IMR-90 (cell line): ENCODE measurements at regions not wholly inside any gene's neighbourhood (a gene's known extent, or its start where the extent isn't known, plus 50 kb on each side); places are given as distances from the start of the nearest gene placed in this dataset.
"Not testable (repeated sequence)": the region's sequence is repeated elsewhere in the genome, so short reads cannot be mapped to it uniquely, and the experiment has no call there.

Source experiments
- ATAC-seq: fragments of 200-7000 bp; cut with Tn5 transposase; 2 replicates; pipeline ENCODE4 v1.9.1; 2020; ENCODE audit warnings: low read depth, mild to moderate bottlenecking, moderate library complexity
- BruUV-seq: library from RNA; stranded (reverse); fragments of 400-500 nt; replicated peaks from 2 replicates; lab custom pipeline; 2021; lab: Mats Ljungman, UMichigan
- CTCF ChIA-PET: fragments of 300-600 bp; formaldehyde crosslinking; extraction: SDS; loops from one replicate; lab custom pipeline; 2021; ENCODE audit warnings: antibody characterized with exemption; lab: Yijun Ruan, JAX
- POLR2A ChIA-PET: fragments of 300-600 bp; sonication (Branson Sonifier 250); formaldehyde crosslinking; loops from one replicate; lab custom pipeline; 2022; ENCODE audit warnings: antibody characterized with exemption; ENCODE audit not compliant: unreplicated experiment; lab: Charles Lee
- DNase-seq: peaks from one replicate; pipeline ENCODE4 v3.0.0; 2013
- H2AFZ ChIP-seq: replicated peaks from 2 replicates; pipeline ENCODE3; 2013; ENCODE audit warnings: low read length, mild to moderate bottlenecking; ENCODE audit not compliant: poor library complexity
- H2AK5ac ChIP-seq: 2 replicates; pipeline ENCODE4 v1.6.1; 2013; ENCODE audit warnings: low read depth, low read length, inconsistent platforms
- H2AK9ac ChIP-seq: replicated peaks from 2 replicates; pipeline ENCODE3; 2013; ENCODE audit warnings: mild to moderate bottlenecking, low read depth, low read length, moderate library complexity; ENCODE audit not compliant: poor library complexity
- H2BK120ac ChIP-seq: 2 replicates; pipeline ENCODE4 v1.6.1; 2013; ENCODE audit warnings: low read depth, low read length, inconsistent platforms
- H2BK15ac ChIP-seq: 3 replicates; pipeline ENCODE4 v1.6.1; 2013; ENCODE audit warnings: low read depth, low read length, inconsistent platforms
- H2BK20ac ChIP-seq: 2 replicates; pipeline ENCODE4 v1.6.1; 2013; ENCODE audit warnings: low read depth, mild to moderate bottlenecking, inconsistent platforms, low read length, moderate library complexity
- H2BK5ac ChIP-seq: 2 replicates; pipeline ENCODE4 v1.6.1; 2013; ENCODE audit warnings: mild to moderate bottlenecking, low read depth, low read length, inconsistent platforms; ENCODE audit not compliant: poor library complexity, severe bottlenecking
- H3K14ac ChIP-seq: replicated peaks from 2 replicates; pipeline ENCODE4 v1.6.1; 2013; ENCODE audit warnings: low read depth, low read length, inconsistent platforms
- H3K18ac ChIP-seq: 2 replicates; pipeline ENCODE4 v1.6.1; 2013; ENCODE audit warnings: low read depth, low read length, control low read depth
- H3K23ac ChIP-seq: 2 replicates; pipeline ENCODE4 v1.6.1; 2013; ENCODE audit warnings: low read depth, low read length, inconsistent platforms
- H3K27ac ChIP-seq: 2 replicates; pipeline ENCODE4 v1.5.1; 2013; ENCODE audit warnings: mild to moderate bottlenecking, control low read depth, low read length; ENCODE audit not compliant: insufficient read depth
- H3K27me3 ChIP-seq: 2 replicates; pipeline ENCODE4 v1.6.1; 2013; ENCODE audit warnings: low read length; ENCODE audit not compliant: control insufficient read depth, insufficient read depth
- H3K36me3 ChIP-seq: 2 replicates; pipeline ENCODE4 v1.6.1; 2013; ENCODE audit warnings: low read length, mixed read lengths; ENCODE audit not compliant: control insufficient read depth, insufficient read depth
- H3K4ac ChIP-seq: 2 replicates; pipeline ENCODE4 v1.6.1; 2013; ENCODE audit warnings: low read depth, low read length, inconsistent platforms
- H3K4me1 ChIP-seq: 2 replicates; pipeline ENCODE4 v1.6.1; 2013; ENCODE audit warnings: low read length, mixed read lengths; ENCODE audit not compliant: control insufficient read depth, insufficient read depth
- H3K4me2 ChIP-seq: 2 replicates; pipeline ENCODE4 v1.6.1; 2013; ENCODE audit warnings: low read depth, mild to moderate bottlenecking, control low read depth, low read length, moderate library complexity
- H3K4me3 ChIP-seq: 2 replicates; pipeline ENCODE4 v1.5.1; 2013; ENCODE audit warnings: low read depth, mild to moderate bottlenecking, control low read depth, low read length, moderate library complexity; ENCODE audit not compliant: insufficient read depth
- H3K56ac ChIP-seq: 2 replicates; pipeline ENCODE4 v1.6.1; 2013; ENCODE audit warnings: low read length, inconsistent platforms; ENCODE audit not compliant: insufficient read depth; ENCODE audit errors: extremely low read depth
- H3K79me1 ChIP-seq, 2 experiments: 2 replicates each; pipeline ENCODE4 v1.6.1; 2013; ENCODE audit warnings: low read length in 2 of 2, inconsistent platforms in 1 of 2, low read depth in 1 of 2
- H3K9ac ChIP-seq: 2 replicates; pipeline ENCODE4 v1.6.1; 2013; ENCODE audit warnings: low read depth, low read length, control low read depth
- H3K9me1 ChIP-seq: 2 replicates; pipeline ENCODE4 v1.6.1; 2013; ENCODE audit warnings: low read length, inconsistent platforms; ENCODE audit not compliant: insufficient read depth
- H3K9me3 ChIP-seq: 2 replicates; pipeline ENCODE4 v1.6.1; 2013; ENCODE audit warnings: low read length; ENCODE audit not compliant: control insufficient read depth, insufficient read depth
- H4K20me1 ChIP-seq: 2 replicates; pipeline ENCODE4 v1.6.1; 2013; ENCODE audit warnings: low read length, inconsistent platforms; ENCODE audit not compliant: insufficient read depth
- H4K5ac ChIP-seq: 2 replicates; pipeline ENCODE4 v1.6.1; 2013; ENCODE audit warnings: mild to moderate bottlenecking, low read depth, low read length, control low read depth
- H4K8ac ChIP-seq, 2 experiments: 2 replicates each; pipeline ENCODE4 v1.6.1; 2013; ENCODE audit warnings: low read depth in 2 of 2, low read length in 2 of 2, control low read depth in 1 of 2, inconsistent platforms in 1 of 2
- H4K91ac ChIP-seq: 2 replicates; pipeline ENCODE4 v1.6.1; 2013; ENCODE audit warnings: low read depth, low read length, inconsistent platforms; ENCODE audit not compliant: insufficient read depth
- WGBS, 2 experiments: methylation state at CpG; one replicate each; pipeline versions ENCODE4 v1.1.5 to v1.1.7; 2013; ENCODE audit warnings: missing lambda C conversion rate in 2 of 2; ENCODE audit not compliant: insufficient read length in 1 of 2; ENCODE audit errors: extremely low coverage in 2 of 2; 5-methylcytosine and 5-hydroxymethylcytosine counted together
- dilution Hi-C: fragments of 300-500 bp; cut with HindIII; formaldehyde crosslinking; loops from one replicate; pipeline ENCODE4 v1.14.3; 2018; ENCODE audit warnings: low sequenced_read_pairs; ENCODE audit not compliant: unreplicated experiment
- in situ Hi-C: fragments of 300-500 bp; cut with MboI; formaldehyde crosslinking; loops from 3 replicates; pipeline ENCODE4 v1.14.3; 2019; ENCODE audit warnings: low sequenced_read_pairs, inconsistent platforms, mixed read lengths
- intact Hi-C: fragments of 100-400 bp; cut with micrococcal nuclease; formaldehyde crosslinking; loops from 2 replicates; pipeline ENCODE4 v1.10.0; 2022

- H3K4me1 ChIP-seq, H3K4ac ChIP-seq, dilution Hi-C loops, H3K9me1 ChIP-seq, H2AK9ac ChIP-seq, in situ Hi-C loops, H4K5ac ChIP-seq, H3K23ac ChIP-seq, H3K27ac ChIP-seq, CTCF ChIA-PET, H2AFZ ChIP-seq, BruUV-seq, H3K79me1 ChIP-seq, H3K9ac ChIP-seq, H3K18ac ChIP-seq, H3K36me3 ChIP-seq, H3K4me2 ChIP-seq, H2BK5ac ChIP-seq, H4K20me1 ChIP-seq, ATAC-seq, H2BK15ac ChIP-seq, H3K56ac ChIP-seq, H3K4me3 ChIP-seq, H4K8ac ChIP-seq, H3K9me3 ChIP-seq, H2AK5ac ChIP-seq, H2BK20ac ChIP-seq, H3K14ac ChIP-seq, POLR2A ChIA-PET, H4K91ac ChIP-seq, H2BK120ac ChIP-seq, DNase-seq, intact Hi-C loops: not testable (repeated sequence)
- WGBS, 2 experiments: 92% methylated on average over 5 of the region's 16 CpGs; no CpG with 5 or more reads in 1 of the 2 experiments
- H3K27me3 ChIP-seq: peaks cover 14% of the 10 kb centered on the region
Observed at GRCh38 chr6:14300189-14300588, 182.6 kb downstream of the CD83 start.

- H3K79me1 ChIP-seq, H2AFZ ChIP-seq, H3K56ac ChIP-seq, H3K18ac ChIP-seq, H3K36me3 ChIP-seq, H2BK20ac ChIP-seq, H2AK9ac ChIP-seq, dilution Hi-C loops, H3K9me1 ChIP-seq, H3K9me3 ChIP-seq, DNase-seq, POLR2A ChIA-PET, H4K8ac ChIP-seq, H3K4ac ChIP-seq, H3K4me2 ChIP-seq, ATAC-seq, H3K4me1 ChIP-seq, H3K9ac ChIP-seq, in situ Hi-C loops, H3K14ac ChIP-seq, H3K23ac ChIP-seq, H4K20me1 ChIP-seq, H2BK5ac ChIP-seq, H4K91ac ChIP-seq, H2BK120ac ChIP-seq, H4K5ac ChIP-seq, CTCF ChIA-PET, H2AK5ac ChIP-seq, H2BK15ac ChIP-seq, intact Hi-C loops, H3K4me3 ChIP-seq, H3K27ac ChIP-seq, BruUV-seq: not testable (repeated sequence)
- peaks cover 11% of the 10 kb centered on the region for H3K27me3 ChIP-seq
- no CpG with 5 or more reads among the region's 9 CpGs for WGBS, 2 experiments
Observed at GRCh38 chr6:14300721-14301120, 183.1 kb downstream of the CD83 start.
